Neural cell (in vitro differentiated cells): ENCODE measurements at regions not wholly inside any gene's neighbourhood (a gene's known extent, or its start where the extent isn't known, plus 50 kb on each side); places are given as distances from the start of the nearest gene placed in this dataset.

Source experiments
- H2AFZ ChIP-seq: fragments of 200-600, 300-800 bp; sonication (generic), shearing (Covaris generic); 2 replicates; pipeline ENCODE4 v1.6.0; 2014; ENCODE audit warnings: low read depth, mild to moderate bottlenecking, antibody characterized with exemption, low read length, moderate library complexity
- H3F3A ChIP-seq: fragments of 200-600 bp; shearing (Covaris generic); 2 replicates; pipeline ENCODE4 v1.6.1; 2016; ENCODE audit warnings: mild to moderate bottlenecking, moderate library complexity, mixed read lengths, antibody characterized with exemption, low read length; ENCODE audit not compliant: insufficient read depth, poor library complexity, severe bottlenecking
- H3K27ac ChIP-seq: fragments of 200-600, 300-800 bp; sonication (generic), shearing (Covaris generic); 2 replicates; pipeline ENCODE4 v1.5.1; 2014; ENCODE audit warnings: mild to moderate bottlenecking, low read length, moderate library complexity
- H3K27me3 ChIP-seq: fragments of 300-800, 200-600 bp; sonication (generic), shearing (Covaris generic); 2 replicates; pipeline ENCODE4 v1.6.0; 2014; ENCODE audit warnings: mild to moderate bottlenecking, low read depth, low read length, moderate library complexity; ENCODE audit not compliant: insufficient read depth
- H3K36me3 ChIP-seq: fragments of 300-800, 200-600 bp; sonication (generic), shearing (Covaris generic); 2 replicates; pipeline ENCODE4 v1.5.1; 2014; ENCODE audit warnings: mild to moderate bottlenecking, antibody characterized with exemption, low read length, moderate library complexity; ENCODE audit not compliant: insufficient read depth
- H3K4me2 ChIP-seq: fragments of 300-800, 200-600 bp; sonication (generic), shearing (Covaris generic); 2 replicates; pipeline ENCODE4 v1.6.0; 2014; ENCODE audit warnings: mild to moderate bottlenecking, low read length
- H3K4me3 ChIP-seq: fragments of 300-800, 200-600 bp; sonication (generic), shearing (Covaris generic); 2 replicates; pipeline ENCODE4 v1.5.1; 2014; ENCODE audit warnings: mild to moderate bottlenecking, low read length, moderate library complexity
- H3K79me2 ChIP-seq: fragments of 200-600 bp; shearing (Covaris generic); replicated peaks from 2 replicates; pipeline ENCODE4 v1.6.0; 2014; ENCODE audit warnings: mild to moderate bottlenecking, low read length, moderate library complexity; ENCODE audit not compliant: insufficient read depth
- H3K9ac ChIP-seq: fragments of 300-800, 200-600 bp; sonication (generic), shearing (Covaris generic); 2 replicates; pipeline ENCODE4 v1.6.1; 2016; ENCODE audit warnings: mild to moderate bottlenecking, low read length, mixed read lengths
- H3K9me2 ChIP-seq: fragments of 200-600 bp; shearing (Covaris generic); 2 replicates; pipeline ENCODE4 v1.6.1; 2016; ENCODE audit warnings: mild to moderate bottlenecking, low read length, mixed read lengths; ENCODE audit not compliant: insufficient read depth
- H3K9me3 ChIP-seq: fragments of 200-600, 300-800 bp; sonication (generic), shearing (Covaris generic); 2 replicates; pipeline ENCODE4 v1.6.1; 2016; ENCODE audit warnings: mild to moderate bottlenecking, mixed run types, low read length, moderate library complexity, mixed read lengths
- H4K20me1 ChIP-seq: fragments of 200-600 bp; shearing (Covaris generic); 2 replicates; pipeline ENCODE4 v1.6.1; 2016; ENCODE audit warnings: mild to moderate bottlenecking, mixed run types; ENCODE audit not compliant: insufficient read depth
- EP300 ChIP-seq: fragments of 450-650 bp; conservative IDR thresholded peaks from 2 replicates; pipeline ENCODE4 v1.6.1; 2014; ENCODE audit warnings: antibody characterized with exemption, mild to moderate bottlenecking, moderate library complexity; ENCODE audit not compliant: poor library complexity, severe bottlenecking
- EZH2 ChIP-seq: fragments of 200-600, 300-800 bp; shearing (Covaris generic), sonication (generic); IDR thresholded peaks from 2 replicates; pipeline ENCODE4 v1.6.1; 2014; ENCODE audit warnings: antibody characterized with exemption, low read length, borderline replicate concordance, mild to moderate bottlenecking; ENCODE audit not compliant: insufficient read depth, poor library complexity, severe bottlenecking
- MXI1 ChIP-seq: fragments of 450-650 bp; conservative IDR thresholded peaks from 2 replicates; pipeline ENCODE4 v1.6.1; 2014; ENCODE audit warnings: antibody characterized with exemption, mild to moderate bottlenecking; ENCODE audit not compliant: poor library complexity, severe bottlenecking
- POLR2AphosphoS5 ChIP-seq: IDR thresholded peaks from 2 replicates; pipeline ENCODE4 v1.6.1; 2012
- RAD21 ChIP-seq: fragments of 450-650 bp; conservative IDR thresholded peaks from 2 replicates; pipeline ENCODE4 v1.6.1; 2014; ENCODE audit warnings: antibody characterized with exemption, mild to moderate bottlenecking, moderate library complexity
- SMC3 ChIP-seq: fragments of 450-650 bp; conservative IDR thresholded peaks from 2 replicates; pipeline ENCODE4 v1.6.1; 2014; ENCODE audit warnings: antibody characterized with exemption, mild to moderate bottlenecking, moderate library complexity; ENCODE audit not compliant: poor library complexity
- TAF1 ChIP-seq: IDR thresholded peaks from 2 replicates; pipeline ENCODE4 v1.6.1; 2012; ENCODE audit warnings: low read depth
- TF ChIP-seq, protein P1 (sequence below): fragments of 450-650 bp; IDR thresholded peaks from 2 replicates; pipeline ENCODE4 v1.5.1; 2014; ENCODE audit warnings: antibody characterized with exemption, mild to moderate bottlenecking, moderate library complexity; ENCODE audit not compliant: poor library complexity, severe bottlenecking
- TF ChIP-seq, protein P2 (sequence below): IDR thresholded peaks from 2 replicates; pipeline ENCODE4 v1.6.1; 2012; ENCODE audit warnings: borderline replicate concordance

DNA sequence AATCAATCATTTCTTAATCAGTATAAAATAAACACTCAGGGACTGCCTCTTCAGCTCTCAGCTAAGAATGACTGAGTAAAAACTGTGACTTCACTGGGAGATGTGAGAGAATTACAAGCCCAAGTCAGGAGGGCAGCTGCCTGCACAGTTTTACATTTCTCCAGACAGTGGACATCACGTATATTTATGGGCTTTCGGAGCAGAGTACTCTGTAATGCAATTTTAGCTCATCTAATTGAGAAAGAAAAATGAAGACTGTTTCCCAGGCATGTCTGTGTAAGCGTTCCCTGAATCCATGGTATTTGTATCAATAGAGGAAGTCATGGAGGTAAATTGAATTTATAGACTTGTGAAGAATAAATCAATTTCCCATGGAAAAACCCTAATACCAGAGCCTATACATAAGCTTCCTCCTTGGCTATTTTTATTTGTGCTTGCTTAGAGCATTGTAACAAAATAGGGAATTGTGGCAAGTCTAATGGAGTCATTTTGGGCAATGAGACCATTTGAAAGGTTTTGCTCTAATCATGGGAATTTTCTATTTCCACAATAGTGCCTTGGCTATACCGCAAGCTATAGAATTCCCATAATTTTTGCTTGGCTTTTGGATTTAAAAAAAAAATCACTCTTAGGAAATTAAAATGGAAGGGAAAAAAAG, 87.2 kb downstream of the SLC5A7 start:
- Histone ChIP-seq H3K27me3 (no peaks in the 10 kb centered on the region), H3K27ac (no peak overlapping the region), H3F3A (no peaks in the 10 kb centered on the region), H3K4me2 (no peak overlapping the region), H3K9me2 (no peaks in the 10 kb centered on the region), H3K9ac (no peak overlapping the region), H3K36me3 (no peaks in the 10 kb centered on the region), H4K20me1 (no peaks in the 10 kb centered on the region), H2AFZ (no peak overlapping the region), H3K4me3 (no peak overlapping the region), H3K9me3 (no peaks in the 10 kb centered on the region), H3K79me2 (no peaks in the 10 kb centered on the region)
- TF ChIP-seq EP300 (no peak), SMC3 (no peak), RAD21 (no peak), MXI1 (no peak), POLR2AphosphoS5 (no peak), TAF1 (no peak), EZH2 (no peak)
- TF ChIP-seq, protein P1, sequence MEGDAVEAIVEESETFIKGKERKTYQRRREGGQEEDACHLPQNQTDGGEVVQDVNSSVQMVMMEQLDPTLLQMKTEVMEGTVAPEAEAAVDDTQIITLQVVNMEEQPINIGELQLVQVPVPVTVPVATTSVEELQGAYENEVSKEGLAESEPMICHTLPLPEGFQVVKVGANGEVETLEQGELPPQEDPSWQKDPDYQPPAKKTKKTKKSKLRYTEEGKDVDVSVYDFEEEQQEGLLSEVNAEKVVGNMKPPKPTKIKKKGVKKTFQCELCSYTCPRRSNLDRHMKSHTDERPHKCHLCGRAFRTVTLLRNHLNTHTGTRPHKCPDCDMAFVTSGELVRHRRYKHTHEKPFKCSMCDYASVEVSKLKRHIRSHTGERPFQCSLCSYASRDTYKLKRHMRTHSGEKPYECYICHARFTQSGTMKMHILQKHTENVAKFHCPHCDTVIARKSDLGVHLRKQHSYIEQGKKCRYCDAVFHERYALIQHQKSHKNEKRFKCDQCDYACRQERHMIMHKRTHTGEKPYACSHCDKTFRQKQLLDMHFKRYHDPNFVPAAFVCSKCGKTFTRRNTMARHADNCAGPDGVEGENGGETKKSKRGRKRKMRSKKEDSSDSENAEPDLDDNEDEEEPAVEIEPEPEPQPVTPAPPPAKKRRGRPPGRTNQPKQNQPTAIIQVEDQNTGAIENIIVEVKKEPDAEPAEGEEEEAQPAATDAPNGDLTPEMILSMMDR = no peak
- TF ChIP-seq, protein P2, sequence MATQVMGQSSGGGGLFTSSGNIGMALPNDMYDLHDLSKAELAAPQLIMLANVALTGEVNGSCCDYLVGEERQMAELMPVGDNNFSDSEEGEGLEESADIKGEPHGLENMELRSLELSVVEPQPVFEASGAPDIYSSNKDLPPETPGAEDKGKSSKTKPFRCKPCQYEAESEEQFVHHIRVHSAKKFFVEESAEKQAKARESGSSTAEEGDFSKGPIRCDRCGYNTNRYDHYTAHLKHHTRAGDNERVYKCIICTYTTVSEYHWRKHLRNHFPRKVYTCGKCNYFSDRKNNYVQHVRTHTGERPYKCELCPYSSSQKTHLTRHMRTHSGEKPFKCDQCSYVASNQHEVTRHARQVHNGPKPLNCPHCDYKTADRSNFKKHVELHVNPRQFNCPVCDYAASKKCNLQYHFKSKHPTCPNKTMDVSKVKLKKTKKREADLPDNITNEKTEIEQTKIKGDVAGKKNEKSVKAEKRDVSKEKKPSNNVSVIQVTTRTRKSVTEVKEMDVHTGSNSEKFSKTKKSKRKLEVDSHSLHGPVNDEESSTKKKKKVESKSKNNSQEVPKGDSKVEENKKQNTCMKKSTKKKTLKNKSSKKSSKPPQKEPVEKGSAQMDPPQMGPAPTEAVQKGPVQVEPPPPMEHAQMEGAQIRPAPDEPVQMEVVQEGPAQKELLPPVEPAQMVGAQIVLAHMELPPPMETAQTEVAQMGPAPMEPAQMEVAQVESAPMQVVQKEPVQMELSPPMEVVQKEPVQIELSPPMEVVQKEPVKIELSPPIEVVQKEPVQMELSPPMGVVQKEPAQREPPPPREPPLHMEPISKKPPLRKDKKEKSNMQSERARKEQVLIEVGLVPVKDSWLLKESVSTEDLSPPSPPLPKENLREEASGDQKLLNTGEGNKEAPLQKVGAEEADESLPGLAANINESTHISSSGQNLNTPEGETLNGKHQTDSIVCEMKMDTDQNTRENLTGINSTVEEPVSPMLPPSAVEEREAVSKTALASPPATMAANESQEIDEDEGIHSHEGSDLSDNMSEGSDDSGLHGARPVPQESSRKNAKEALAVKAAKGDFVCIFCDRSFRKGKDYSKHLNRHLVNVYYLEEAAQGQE = no peak

DNA sequence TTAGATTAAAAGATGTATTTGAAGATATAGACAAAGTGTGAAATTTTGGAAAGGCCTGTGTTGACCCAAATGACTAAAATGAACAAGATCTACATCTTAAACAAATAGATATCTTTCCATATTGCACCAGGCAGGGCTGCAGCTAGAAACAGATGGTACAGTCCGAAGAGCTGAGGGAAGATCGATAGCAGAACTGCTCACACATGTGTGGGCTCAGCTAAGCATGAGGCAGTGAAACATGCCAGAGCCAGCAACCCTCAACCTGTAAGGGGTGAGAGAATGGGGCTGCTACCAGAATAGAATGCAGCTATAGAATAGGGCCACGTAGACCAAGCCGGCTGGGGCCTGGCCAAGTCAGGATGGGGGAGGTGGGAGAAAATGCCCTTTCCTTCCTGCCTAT, 87.8 kb downstream of the SLC5A7 start:
- no peak overlapping the region for H3K4me3 ChIP-seq
- TF ChIP-seq, protein P1 = no peak
- no peak for TF ChIP-seq MXI1
- no peak for TF ChIP-seq TAF1
- TF ChIP-seq POLR2AphosphoS5 = no peak
- TF ChIP-seq EZH2 = no peak
- TF ChIP-seq, protein P2 = no peak
- no peak for TF ChIP-seq EP300
- TF ChIP-seq RAD21 = no peak
- no peak for TF ChIP-seq SMC3

More for the DNA sequence above, 87.8 kb downstream of the SLC5A7 start:
- Histone ChIP-seq H3K9me2 (no peaks in the 10 kb centered on the region), H3K36me3 (no peaks in the 10 kb centered on the region), H3K9ac (no peak overlapping the region), H3F3A (no peaks in the 10 kb centered on the region), H3K27ac (no peak overlapping the region), H3K27me3 (no peaks in the 10 kb centered on the region), H3K9me3 (no peaks in the 10 kb centered on the region), H2AFZ (no peak overlapping the region), H3K79me2 (no peaks in the 10 kb centered on the region), H3K4me2 (no peak overlapping the region), H4K20me1 (no peaks in the 10 kb centered on the region)
